H1 (cell line): ENCODE measurements at regions not wholly inside any gene's neighbourhood (a gene's known extent, or its start where the extent isn't known, plus 50 kb on each side); places are given as distances from the start of the nearest gene placed in this dataset.

Experiments used
- CTCF ChIA-PET: fragments of 300-600 bp; sonication (Branson Sonifier 250); formaldehyde crosslinking; loops from one replicate; lab custom pipeline; 2021; ENCODE audit not compliant: partially characterized antibody; lab: Charles Lee
- POLR2A ChIA-PET: fragments of 300-600 bp; sonication (Branson Sonifier 250); formaldehyde crosslinking; loops from one replicate; lab custom pipeline; 2021; ENCODE audit warnings: inconsistent platforms; ENCODE audit not compliant: partially characterized antibody; lab: Charles Lee
- DNase-seq, 2 experiments: peaks; one replicate each; pipeline versions ENCODE4 v3.0.0 to v3.0.0-alpha.2; 2010 to 2022; ENCODE audit warnings: low spot score in 2 of 2, low read depth in 1 of 2, mixed read lengths in 1 of 2
- FAIRE-seq: peaks from 2 replicates; lab custom pipeline; 2011; peaks lifted over from hg19 to GRCh38; lab: Jason Lieb, UNC
- H2AFZ ChIP-seq: 2 replicates; pipeline ENCODE4 v1.8.1; 2012; ENCODE audit warnings: low read length, inconsistent platforms
- H2AK5ac ChIP-seq: 2 replicates; pipeline ENCODE4 v1.6.1; 2013; ENCODE audit warnings: low read depth, low read length
- H2BK120ac ChIP-seq: replicated peaks from 2 replicates; pipeline ENCODE3; 2013; ENCODE audit warnings: low read depth, low read length, inconsistent platforms
- H2BK12ac ChIP-seq: 2 replicates; pipeline ENCODE4 v1.6.1; 2013; ENCODE audit warnings: low read depth, low read length
- H2BK15ac ChIP-seq: 2 replicates; pipeline ENCODE4 v1.6.1; 2013; ENCODE audit warnings: low read length
- H2BK20ac ChIP-seq: 2 replicates; pipeline ENCODE4 v1.6.1; 2013; ENCODE audit warnings: low read length
- H2BK5ac ChIP-seq: 2 replicates; pipeline ENCODE4 v1.6.1; 2013; ENCODE audit warnings: low read depth, low read length
- H3K14ac ChIP-seq: 2 replicates; pipeline ENCODE4 v1.6.1; 2013; ENCODE audit warnings: inconsistent platforms; ENCODE audit not compliant: insufficient read length
- H3K18ac ChIP-seq: 2 replicates; pipeline ENCODE4 v1.6.1; 2013; ENCODE audit warnings: low read length; ENCODE audit errors: extremely low read depth
- H3K23ac ChIP-seq: 2 replicates; pipeline ENCODE4 v1.6.1; 2013; ENCODE audit warnings: inconsistent platforms; ENCODE audit not compliant: insufficient read length
- H3K23me2 ChIP-seq: 2 replicates; pipeline ENCODE4 v1.6.1; 2013; ENCODE audit warnings: low read depth, low read length
- H3K27ac ChIP-seq: 2 replicates; pipeline ENCODE4 v1.6.1; 2011; ENCODE audit warnings: low read depth, low read length, inconsistent platforms
- H3K27me3 ChIP-seq, 4 experiments: replicated peaks in 1 of 4; 1 replicate in 1 of 4; 2 replicates in 3 of 4; pipeline versions ENCODE4 v1.6.1 to v1.8.1; 2011 to 2013; ENCODE audit warnings: low read length in 3 of 4, mild to moderate bottlenecking in 3 of 4, inconsistent platforms in 2 of 4, mixed read lengths in 2 of 4, moderate library complexity in 1 of 4; ENCODE audit not compliant: control insufficient read depth in 3 of 4, insufficient read depth in 3 of 4; ENCODE audit errors: extremely low read depth in 1 of 4
- H3K36me3 ChIP-seq, 4 experiments: 2 replicates each; pipeline versions ENCODE4 v1.6.1 to v1.8.1; 2011 to 2013; ENCODE audit warnings: mild to moderate bottlenecking in 4 of 4, low read length in 3 of 4, moderate library complexity in 2 of 4, control low read depth in 1 of 4, inconsistent platforms in 1 of 4; ENCODE audit not compliant: insufficient read depth in 4 of 4, control insufficient read depth in 2 of 4
- H3K4ac ChIP-seq: replicated peaks from 2 replicates; pipeline ENCODE3; 2013; ENCODE audit warnings: low read length, low read depth, mixed read lengths, inconsistent platforms; ENCODE audit not compliant: insufficient read length
- H3K4me1 ChIP-seq, 4 experiments: replicated peaks in 1 of 4; 1 replicate in 1 of 4; 2 replicates in 3 of 4; pipeline versions ENCODE4 v1.6.1 to v1.8.1; 2011 to 2013; ENCODE audit warnings: low read length in 3 of 4, inconsistent platforms in 2 of 4, mixed read lengths in 1 of 4; ENCODE audit not compliant: insufficient read depth in 4 of 4, control insufficient read depth in 3 of 4
- H3K4me2 ChIP-seq, 2 experiments: 2 replicates each; pipeline versions ENCODE4 v1.6.1 to v1.8.1; 2011 to 2013; ENCODE audit warnings: low read depth in 2 of 2, low read length in 2 of 2, control low read depth in 1 of 2, inconsistent platforms in 1 of 2, mild to moderate bottlenecking in 1 of 2; ENCODE audit not compliant: insufficient read depth in 1 of 2
- H3K4me3 ChIP-seq, 4 experiments: fragments of 200-600, 300-600 bp in 1 of 4; sonication (generic), shearing (Covaris generic), sonication (Bioruptor Twin) in 1 of 4; 2 replicates each; pipeline versions ENCODE4 v1.5.1 to v1.8.1; 2011 to 2016; ENCODE audit warnings: low read length in 4 of 4, low read depth in 3 of 4, control low read depth in 2 of 4, inconsistent platforms in 2 of 4, mild to moderate bottlenecking in 2 of 4, mixed read lengths in 1 of 4, moderate library complexity in 1 of 4; ENCODE audit not compliant: insufficient read depth in 2 of 4; ENCODE audit errors: extremely low read depth in 1 of 4
- H3K56ac ChIP-seq: replicated peaks from 2 replicates; pipeline ENCODE3; 2013; ENCODE audit warnings: low read depth, mild to moderate bottlenecking, mixed read lengths, low read length, inconsistent platforms; ENCODE audit not compliant: insufficient read length
- H3K79me1 ChIP-seq: 2 replicates; pipeline ENCODE4 v1.6.1; 2013; ENCODE audit warnings: low read depth, low read length, control low read depth
- H3K79me2 ChIP-seq, 2 experiments: 2 replicates each; pipeline versions ENCODE4 v1.6.1 to v1.8.1; 2012 to 2013; ENCODE audit warnings: low read length in 2 of 2, mild to moderate bottlenecking in 2 of 2, inconsistent platforms in 1 of 2; ENCODE audit not compliant: insufficient read depth in 2 of 2, control insufficient read depth in 1 of 2
- H3K9ac ChIP-seq, 4 experiments: replicated peaks in 1 of 4; 1 replicate in 1 of 4; 2 replicates in 3 of 4; pipeline versions ENCODE4 v1.6.1 to v1.8.1; 2011 to 2013; ENCODE audit warnings: low read depth in 3 of 4, low read length in 3 of 4, control low read depth in 2 of 4, mild to moderate bottlenecking in 2 of 4, moderate library complexity in 2 of 4, inconsistent platforms in 1 of 4; ENCODE audit errors: extremely low read depth in 1 of 4
- H3K9me3 ChIP-seq, 2 experiments: 2 replicates each; pipeline versions ENCODE4 v1.6.1 to v1.8.1; 2012 to 2013; ENCODE audit warnings: mild to moderate bottlenecking in 2 of 2, moderate library complexity in 2 of 2, control low read depth in 1 of 2, inconsistent platforms in 1 of 2, low read depth in 1 of 2, low read length in 1 of 2, mixed read lengths in 1 of 2; ENCODE audit not compliant: insufficient read depth in 2 of 2
- H4K20me1 ChIP-seq, 2 experiments: replicated peaks in 1 of 2; 2 replicates each; pipeline versions ENCODE3 to v1.8.1; 2011 to 2013; ENCODE audit warnings: inconsistent platforms in 2 of 2, low read length in 2 of 2, mild to moderate bottlenecking in 1 of 2; ENCODE audit not compliant: insufficient read depth in 2 of 2, control insufficient read depth in 1 of 2
- H4K5ac ChIP-seq: 2 replicates; pipeline ENCODE4 v1.6.1; 2013; ENCODE audit warnings: low read length, low read depth, mixed read lengths, inconsistent platforms; ENCODE audit not compliant: insufficient read length
- H4K8ac ChIP-seq: 2 replicates; pipeline ENCODE4 v1.8.0; 2013; ENCODE audit warnings: mild to moderate bottlenecking, moderate library complexity, low read length, inconsistent platforms; ENCODE audit not compliant: insufficient read depth; ENCODE audit errors: extremely low read depth
- H4K91ac ChIP-seq: replicated peaks from 2 replicates; pipeline ENCODE3; 2013; ENCODE audit warnings: low read length, mixed read lengths, inconsistent platforms; ENCODE audit not compliant: insufficient read length
- CHD2 ChIP-seq: IDR thresholded peaks from 2 replicates; pipeline ENCODE4 v1.6.1; 2012; ENCODE audit warnings: low read length, improper control_type of control experiment
- EGR1 ChIP-seq: IDR thresholded peaks from 2 replicates; pipeline ENCODE4 v1.6.1; 2011; ENCODE audit warnings: low read depth, low read length, borderline replicate concordance
- FOSL1 ChIP-seq: IDR thresholded peaks from 2 replicates; pipeline ENCODE4 v1.6.1; 2011; ENCODE audit warnings: mild to moderate bottlenecking, low read depth, low read length, moderate library complexity; ENCODE audit not compliant: insufficient read depth
- JUN ChIP-seq: IDR thresholded peaks from 2 replicates; pipeline ENCODE4 v1.6.1; 2011; ENCODE audit warnings: low read depth, mild to moderate bottlenecking, improper control_type of control experiment, low read length
- JUND ChIP-seq: IDR thresholded peaks from 2 replicates; pipeline ENCODE4 v1.6.1; 2011; ENCODE audit warnings: mild to moderate bottlenecking, improper control_type of control experiment, low read length
- KDM4A ChIP-seq: IDR thresholded peaks from one replicate; pipeline ENCODE4 v1.7.1; 2012; ENCODE audit warnings: low read depth, mild to moderate bottlenecking, moderate library complexity, low read length, inconsistent platforms; ENCODE audit not compliant: severe bottlenecking
- NANOG ChIP-seq: IDR thresholded peaks from 2 replicates; pipeline ENCODE4 v1.6.1; 2011; ENCODE audit warnings: low read length, low read depth, mild to moderate bottlenecking, inconsistent platforms; ENCODE audit not compliant: insufficient read depth, poor library complexity, severe bottlenecking
- RNF2 ChIP-seq: fragments of 200-900, 300-1000 bp; sonication (generic); IDR thresholded peaks from 2 replicates; pipeline ENCODE4 v1.7.1; 2016; ENCODE audit warnings: borderline replicate concordance, low read depth, mild to moderate bottlenecking, antibody characterized with exemption, low read length; ENCODE audit not compliant: poor library complexity, severe bottlenecking; ENCODE audit errors: missing control alignments
- SIN3A ChIP-seq, 2 experiments: IDR thresholded peaks in 1 of 2; conservative IDR thresholded peaks in 1 of 2; 2 replicates each; pipeline ENCODE4 v1.6.1; 2011 to 2012; ENCODE audit warnings: low read length in 2 of 2, improper control_type of control experiment in 1 of 2, low read depth in 1 of 2, mild to moderate bottlenecking in 1 of 2
- SP4 ChIP-seq: IDR thresholded peaks from 2 replicates; pipeline ENCODE4 v1.6.1; 2012; ENCODE audit warnings: low read length, inconsistent platforms
- TAF1 ChIP-seq: IDR thresholded peaks from 2 replicates; pipeline ENCODE4 v1.6.1; 2011; ENCODE audit warnings: mild to moderate bottlenecking, low read depth, low read length
- TCF12 ChIP-seq: IDR thresholded peaks from 2 replicates; pipeline ENCODE4 v1.6.1; 2011; ENCODE audit warnings: low read depth, mild to moderate bottlenecking, low read length
- WGBS, 2 experiments: shearing (Covaris generic) in 1 of 2; methylation state at CpG; one replicate each; pipeline versions ENCODE4 v1.1.6 to v1.1.7; 2013 to 2015; ENCODE audit warnings: low lambda C conversion rate in 2 of 2, mixed read lengths in 2 of 2, inconsistent platforms in 1 of 2, low coverage in 1 of 2, missing lambda C conversion rate in 1 of 2; ENCODE audit not compliant: insufficient replicate concordance in 2 of 2, insufficient coverage in 1 of 2, insufficient read length in 1 of 2; ENCODE audit errors: extremely low coverage in 1 of 2, missing lambda C conversion rate in 1 of 2; 5-methylcytosine and 5-hydroxymethylcytosine counted together
- TF ChIP-seq, protein P1 (sequence below): IDR thresholded peaks from 2 replicates; pipeline ENCODE4 v1.6.1; 2012; ENCODE audit warnings: inconsistent platforms

DNA sequence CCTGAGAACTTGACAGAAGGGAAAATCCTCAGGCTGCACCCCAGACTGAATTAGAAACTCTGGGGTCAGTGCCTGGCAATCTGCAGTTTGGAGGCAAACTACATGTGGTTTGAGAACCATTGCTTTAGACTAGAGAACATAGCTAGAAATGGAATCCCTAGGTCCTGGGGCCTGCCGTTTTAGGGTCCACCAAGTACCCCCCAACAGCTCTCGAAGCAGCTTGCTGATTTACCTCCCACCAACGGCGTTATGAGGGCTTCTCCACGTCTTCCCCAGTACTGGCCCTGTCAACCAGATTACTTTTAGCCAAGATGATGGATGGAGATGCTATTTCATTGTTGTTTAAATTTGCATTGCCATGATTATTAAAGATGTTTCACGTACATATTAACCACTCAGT is 272.5 kb downstream of the XXYLT1 start:
- Histone ChIP-seq H4K20me1 (no peaks in the 10 kb centered on the region), H2BK15ac (no peak overlapping the region), H2BK5ac (no peak overlapping the region), H3K79me2 (no peaks in the 10 kb centered on the region), H3K23me2 (no peaks in the 10 kb centered on the region; the same call in 1 of the 2 replicates), H3K4me1 (no peaks in the 10 kb centered on the region; a peak in 3 of 7 replicates), H3K18ac (no peak overlapping the region), H3K14ac (no peak overlapping the region), H2BK12ac (no peak overlapping the region), H3K27ac (no peak overlapping the region), H2BK120ac (no peak overlapping the region), H4K5ac (no peak overlapping the region), H2BK20ac (no peak overlapping the region), H3K36me3 (no peaks in the 10 kb centered on the region), H3K4me2 (no peak overlapping the region), H3K56ac (no peak overlapping the region), H3K9ac (no peak overlapping the region), H3K4me3 (no peak overlapping the region), H3K27me3 (no peaks in the 10 kb centered on the region), H3K4ac (no peak overlapping the region), H3K23ac (no peak overlapping the region), H3K9me3 (no peaks in the 10 kb centered on the region), H4K8ac (no peak overlapping the region), H3K79me1 (no peaks in the 10 kb centered on the region), H2AFZ (no peak overlapping the region), H4K91ac (no peak overlapping the region), H2AK5ac (no peak overlapping the region)
- WGBS, 2 experiments, result 90% methylated on average over 6 of the region's 6 CpGs; no CpG with 5 or more reads in 1 of the 2 experiments
- no peak for DNase-seq
- no peak for FAIRE-seq
- POLR2A ChIA-PET, result no interaction called here
- CTCF ChIA-PET, result interaction anchor here (0.6 to 3.2 kb wide), 3 partner anchors 224 to 316 kb away, joined by 3 to 17 read pairs (median 3); no protein-coding TSS in a partner anchor
- TF ChIP-seq CHD2, result no peak
- TF ChIP-seq, protein P1, sequence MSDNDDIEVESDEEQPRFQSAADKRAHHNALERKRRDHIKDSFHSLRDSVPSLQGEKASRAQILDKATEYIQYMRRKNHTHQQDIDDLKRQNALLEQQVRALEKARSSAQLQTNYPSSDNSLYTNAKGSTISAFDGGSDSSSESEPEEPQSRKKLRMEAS, result no peak
- TF ChIP-seq SIN3A (conservative IDR thresholded peaks at IDR 0.05 in 1 of 2, IDR thresholded peaks at IDR 0.05 in 1 of 2; ENCODE audit: low read depth in 1 of 2, low read length in 2 of 2), result no peak
- no peak for TF ChIP-seq RNF2
- no peak for TF ChIP-seq FOSL1
- no peak for TF ChIP-seq JUND
- TF ChIP-seq KDM4A, result no peak
- no peak for TF ChIP-seq SP4
- TF ChIP-seq JUN, result no peak
- TF ChIP-seq EGR1, result no peak
- TF ChIP-seq TCF12, result no peak
- TF ChIP-seq TAF1, result no peak
- TF ChIP-seq NANOG, result no peak
